ENCODE measurements at regions not wholly inside any gene's neighbourhood (a gene's known extent, or its start where the extent isn't known, plus 50 kb on each side); places are given as distances from the start of the nearest gene placed in this dataset.

DNA sequence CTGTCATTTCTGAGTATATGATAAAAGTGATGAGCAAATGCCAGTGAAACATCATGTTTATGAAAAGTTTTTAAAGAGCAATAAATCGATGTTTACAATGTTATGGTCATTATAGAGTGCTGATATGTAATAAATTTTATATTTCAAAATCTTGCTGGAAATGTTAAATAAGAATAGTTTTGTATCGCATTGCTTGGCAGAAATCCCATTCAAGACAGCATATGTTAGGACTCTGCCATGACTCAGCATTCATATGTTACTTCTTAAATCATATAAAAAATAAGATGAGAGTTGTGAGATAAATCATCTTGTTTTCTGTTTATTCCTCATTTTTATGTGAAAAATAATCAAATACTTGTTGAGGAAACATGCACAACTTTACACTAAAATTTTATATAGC is 949.9 kb upstream of the NRXN1 start:
- Histone ChIP-seq H3K27me3 (no peaks in the 10 kb centered on the region), H3K4me1 (no peaks in the 10 kb centered on the region), H3K9me3 (no peaks in the 10 kb centered on the region), H3K4me3 (no peak overlapping the region), H3K36me3 (no peaks in the 10 kb centered on the region), H3K27ac (no peak overlapping the region)
- DNase-seq, result no peak
- intact Hi-C loops (cut with DNase I; ENCODE audit: low total_unique reads), result no loop called here
- TF ChIP-seq, protein P1, sequence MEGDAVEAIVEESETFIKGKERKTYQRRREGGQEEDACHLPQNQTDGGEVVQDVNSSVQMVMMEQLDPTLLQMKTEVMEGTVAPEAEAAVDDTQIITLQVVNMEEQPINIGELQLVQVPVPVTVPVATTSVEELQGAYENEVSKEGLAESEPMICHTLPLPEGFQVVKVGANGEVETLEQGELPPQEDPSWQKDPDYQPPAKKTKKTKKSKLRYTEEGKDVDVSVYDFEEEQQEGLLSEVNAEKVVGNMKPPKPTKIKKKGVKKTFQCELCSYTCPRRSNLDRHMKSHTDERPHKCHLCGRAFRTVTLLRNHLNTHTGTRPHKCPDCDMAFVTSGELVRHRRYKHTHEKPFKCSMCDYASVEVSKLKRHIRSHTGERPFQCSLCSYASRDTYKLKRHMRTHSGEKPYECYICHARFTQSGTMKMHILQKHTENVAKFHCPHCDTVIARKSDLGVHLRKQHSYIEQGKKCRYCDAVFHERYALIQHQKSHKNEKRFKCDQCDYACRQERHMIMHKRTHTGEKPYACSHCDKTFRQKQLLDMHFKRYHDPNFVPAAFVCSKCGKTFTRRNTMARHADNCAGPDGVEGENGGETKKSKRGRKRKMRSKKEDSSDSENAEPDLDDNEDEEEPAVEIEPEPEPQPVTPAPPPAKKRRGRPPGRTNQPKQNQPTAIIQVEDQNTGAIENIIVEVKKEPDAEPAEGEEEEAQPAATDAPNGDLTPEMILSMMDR (IDR thresholded peaks at IDR 0.05), result no peak
- TF ChIP-seq POLR2A (IDR thresholded peaks at IDR 0.05), result no peak

DNA sequence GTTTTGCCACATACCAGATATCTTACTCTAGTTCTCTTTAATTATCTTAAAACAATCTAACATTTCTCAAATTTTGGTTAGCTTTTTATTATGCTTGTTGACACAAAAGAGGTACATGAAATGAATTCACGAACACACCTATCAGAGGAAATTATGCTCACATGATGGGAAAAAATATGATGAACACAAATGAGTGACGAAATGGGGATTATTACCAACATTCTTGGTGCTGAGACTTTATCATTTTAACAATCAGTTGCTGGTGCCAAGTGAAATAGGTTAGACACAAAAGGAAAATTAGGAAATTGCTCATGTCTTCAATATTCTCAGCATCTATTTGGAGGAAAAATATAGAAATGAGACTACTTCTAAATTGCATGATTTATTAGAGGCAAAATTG is 944.7 kb upstream of the NRXN1 start:
- no peak for DNase-seq
- intact Hi-C loops (cut with DNase I; ENCODE audit: low total_unique reads), result no loop called here

DNA sequence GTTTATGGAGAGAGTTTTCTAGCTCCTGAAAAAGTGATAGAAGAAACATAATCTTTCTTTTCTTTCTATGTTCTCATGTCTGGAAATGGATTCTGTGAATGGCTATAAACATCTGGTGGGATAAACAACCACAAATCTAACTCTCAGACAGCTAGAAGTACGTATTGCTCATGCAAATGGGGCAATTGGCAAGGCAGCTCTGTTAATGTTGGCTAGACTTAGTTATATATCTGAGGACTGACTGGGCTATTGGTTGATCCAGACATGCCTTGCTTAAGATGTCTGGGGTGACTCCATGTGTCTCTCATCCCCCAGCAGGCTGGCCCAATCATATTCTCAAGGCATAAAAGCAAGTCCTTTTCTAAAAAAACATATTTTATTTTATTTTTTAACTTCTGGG is 939.2 kb upstream of the NRXN1 start:
- no peaks in the 10 kb centered on the region for H3K4me1 ChIP-seq
- intact Hi-C loops (cut with DNase I; ENCODE audit: low total_unique reads), result no loop called here
- H3K27me3 ChIP-seq, result no peaks in the 10 kb centered on the region
- no peaks in the 10 kb centered on the region for H3K9me3 ChIP-seq
- H3K36me3 ChIP-seq, result no peaks in the 10 kb centered on the region
- TF ChIP-seq, protein P1 (IDR thresholded peaks at IDR 0.05), result no peak
- no peak for TF ChIP-seq POLR2A (IDR thresholded peaks at IDR 0.05)
- DNase-seq, result no peak
- H3K27ac ChIP-seq, result no peak overlapping the region
- H3K4me3 ChIP-seq, result no peak overlapping the region

More for the DNA sequence above, 944.7 kb upstream of the NRXN1 start:
- no peaks in the 10 kb centered on the region for H3K36me3 ChIP-seq
- no peaks in the 10 kb centered on the region for H3K4me1 ChIP-seq
- no peaks in the 10 kb centered on the region for H3K9me3 ChIP-seq
- H3K27me3 ChIP-seq, result no peaks in the 10 kb centered on the region
- no peak overlapping the region for H3K4me3 ChIP-seq
- TF ChIP-seq POLR2A (IDR thresholded peaks at IDR 0.05), result no peak
- TF ChIP-seq, protein P1 (IDR thresholded peaks at IDR 0.05), result no peak
- no peak overlapping the region for H3K27ac ChIP-seq

DNA sequence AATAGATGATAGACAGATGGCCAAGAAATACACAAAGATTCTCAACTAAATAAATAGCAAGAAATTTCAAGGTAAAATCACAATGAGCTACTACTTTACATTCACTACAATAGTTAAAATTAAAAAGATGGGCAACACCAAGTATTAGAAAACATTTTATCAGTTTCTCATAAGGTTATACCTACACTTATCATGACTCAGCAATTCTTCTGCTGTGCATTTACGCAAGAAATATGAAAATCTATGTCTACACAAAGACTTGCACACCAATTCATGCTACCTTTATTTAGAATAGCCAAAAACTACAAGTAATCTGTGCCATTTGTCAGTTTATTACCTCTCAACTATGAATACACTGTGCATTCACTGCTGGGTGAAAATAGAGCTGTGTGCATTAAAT is 937.4 kb upstream of the NRXN1 start:
- Histone ChIP-seq H3K9me3 (no peaks in the 10 kb centered on the region), H3K27ac (no peak overlapping the region), H3K27me3 (no peaks in the 10 kb centered on the region), H3K4me3 (no peak overlapping the region), H3K36me3 (no peaks in the 10 kb centered on the region), H3K4me1 (no peaks in the 10 kb centered on the region)
- DNase-seq, result no peak
- TF ChIP-seq POLR2A (IDR thresholded peaks at IDR 0.05), result no peak
- TF ChIP-seq, protein P1 (IDR thresholded peaks at IDR 0.05), result no peak
- intact Hi-C loops (cut with DNase I; ENCODE audit: low total_unique reads), result no loop called here

DNA sequence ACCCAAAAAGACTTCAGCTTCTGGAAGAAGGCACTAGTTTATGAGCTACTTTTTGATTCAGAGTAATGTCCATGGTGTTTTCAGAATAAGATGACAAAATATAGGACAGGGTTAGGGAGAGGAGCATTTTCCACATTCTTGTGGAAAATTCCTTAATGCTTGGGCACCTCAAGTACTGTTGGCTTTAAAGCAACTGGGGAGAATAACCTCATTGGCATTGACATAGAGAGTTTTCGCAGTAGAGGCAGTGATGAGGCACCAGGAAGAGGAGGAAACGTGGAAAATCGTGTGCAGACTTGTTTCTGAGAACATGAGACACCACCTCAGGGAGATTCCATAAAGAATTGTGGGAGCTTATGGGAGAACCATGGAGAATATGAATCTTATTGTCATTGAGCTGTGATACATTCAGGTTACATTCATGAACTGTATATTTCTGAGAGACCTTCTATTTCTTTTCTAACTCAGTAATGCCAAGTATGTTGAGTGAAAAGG is 929.0 kb upstream of the NRXN1 start:
- intact Hi-C loops (cut with DNase I; ENCODE audit: low total_unique reads), result no loop called here
- Histone ChIP-seq H3K4me3 (no peak overlapping the region), H3K27me3 (no peaks in the 10 kb centered on the region), H3K4me1 (no peaks in the 10 kb centered on the region), H3K27ac (no peak overlapping the region), H3K9me3 (no peaks in the 10 kb centered on the region), H3K36me3 (no peaks in the 10 kb centered on the region)
- no peak for TF ChIP-seq POLR2A (IDR thresholded peaks at IDR 0.05)
- TF ChIP-seq, protein P1 (IDR thresholded peaks at IDR 0.05), result no peak
- DNase-seq, result no peak
